ENCODE measurements at regions not wholly inside any gene's neighbourhood (a gene's known extent, or its start where the extent isn't known, plus 50 kb on each side); places are given as distances from the start of the nearest gene placed in this dataset.

DNA sequence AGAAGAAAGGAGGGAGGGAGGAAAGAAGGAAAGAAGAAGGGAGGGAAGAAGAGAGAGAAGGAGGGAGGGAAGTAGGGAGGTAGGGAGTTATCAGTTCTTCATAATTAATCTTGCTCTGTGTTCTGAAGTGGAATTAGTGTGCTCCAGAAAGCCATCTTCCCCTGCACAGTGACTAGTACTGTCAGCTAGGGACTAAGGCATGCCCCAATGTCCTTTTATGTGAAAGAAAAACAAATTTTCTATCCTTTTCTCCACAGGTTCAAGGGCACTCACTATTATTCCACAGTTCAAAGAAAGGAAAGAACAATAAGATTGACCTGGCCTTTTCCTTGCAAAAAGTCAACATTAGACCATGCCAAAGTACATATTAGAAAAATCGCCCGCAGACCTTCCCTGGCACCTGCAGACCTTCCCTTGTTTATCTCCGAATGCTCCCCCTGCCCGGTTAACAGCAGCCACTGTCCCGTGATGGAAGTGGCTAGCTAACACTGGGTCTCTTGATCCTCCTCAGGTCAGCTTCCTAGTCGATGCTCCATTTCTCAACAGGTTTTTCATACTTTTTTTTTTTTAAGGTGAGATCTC is 107.2 kb upstream of the EDEM3 start:
- DNase-seq: no peak
- no peak overlapping the region for H3K4me3 Mint-ChIP-seq
- CTCF ChIA-PET: interaction anchor here (1.0 kb wide), 1 partner anchor 30 kb away, joined by 3 read pairs; no protein-coding TSS in a partner anchor
- H3K4me1 Mint-ChIP-seq: peaks cover 31% of the 10 kb centered on the region
- peaks cover 38% of the 10 kb centered on the region for H3K36me3 Mint-ChIP-seq
- ATAC-seq: no peak
- no peak overlapping the region for H3K27ac Mint-ChIP-seq
- no peaks in the 10 kb centered on the region for H3K27me3 Mint-ChIP-seq
- H3K9me3 Mint-ChIP-seq (ENCODE audit: low read depth): peaks cover 2% of the 10 kb centered on the region

DNA sequence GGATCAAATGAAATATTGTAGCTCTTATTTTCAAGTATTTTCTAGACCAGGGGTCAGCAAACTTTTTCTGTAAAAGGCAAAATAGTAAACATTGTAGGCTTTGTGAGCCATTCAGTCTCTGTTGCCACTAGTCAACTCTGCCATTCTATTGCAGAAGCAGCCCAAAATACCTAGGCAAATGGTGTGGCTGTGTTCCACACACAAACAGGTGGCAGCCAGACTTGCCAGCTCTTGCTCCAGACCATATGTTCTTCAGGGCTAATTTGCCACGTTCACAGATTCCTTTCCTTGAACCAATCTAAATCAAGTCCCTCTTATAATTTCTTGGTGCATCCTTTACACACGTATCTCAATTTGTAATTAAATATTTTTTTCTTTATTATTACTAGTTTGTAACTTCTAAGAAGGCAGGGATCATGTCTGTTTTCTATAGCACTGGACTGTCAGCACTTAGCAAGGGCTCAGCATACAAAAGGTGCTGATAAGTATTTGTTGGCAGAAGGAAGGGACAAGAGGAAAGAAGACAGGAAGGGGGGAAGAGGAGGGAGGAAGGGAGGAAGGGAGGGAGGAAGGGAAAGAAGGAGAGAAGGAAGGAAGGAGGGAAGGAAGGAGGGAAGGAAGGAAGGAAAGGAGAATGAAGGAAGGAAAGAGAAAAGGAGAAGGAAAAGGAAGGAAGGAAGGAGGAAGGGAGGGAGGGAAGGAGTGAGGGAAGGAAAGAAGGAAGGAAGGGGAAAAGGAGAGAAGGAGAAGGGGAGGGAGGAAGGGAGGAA is 106.5 kb upstream of the EDEM3 start:
- DNase-seq (no peak), ATAC-seq (no peak)
- H3K27me3 Mint-ChIP-seq: no peaks in the 10 kb centered on the region
- peaks cover 28% of the 10 kb centered on the region for H3K4me1 Mint-ChIP-seq
- peaks cover 34% of the 10 kb centered on the region for H3K36me3 Mint-ChIP-seq
- CTCF ChIA-PET: interaction anchor here (1.4 to 1.5 kb wide), 2 partner anchors 16 to 31 kb away, joined by 3 to 6 read pairs; no protein-coding TSS in a partner anchor
- no peak overlapping the region for H3K27ac Mint-ChIP-seq
- H3K9me3 Mint-ChIP-seq (ENCODE audit: low read depth): peaks cover 2% of the 10 kb centered on the region
- H3K4me3 Mint-ChIP-seq: no peak overlapping the region

DNA sequence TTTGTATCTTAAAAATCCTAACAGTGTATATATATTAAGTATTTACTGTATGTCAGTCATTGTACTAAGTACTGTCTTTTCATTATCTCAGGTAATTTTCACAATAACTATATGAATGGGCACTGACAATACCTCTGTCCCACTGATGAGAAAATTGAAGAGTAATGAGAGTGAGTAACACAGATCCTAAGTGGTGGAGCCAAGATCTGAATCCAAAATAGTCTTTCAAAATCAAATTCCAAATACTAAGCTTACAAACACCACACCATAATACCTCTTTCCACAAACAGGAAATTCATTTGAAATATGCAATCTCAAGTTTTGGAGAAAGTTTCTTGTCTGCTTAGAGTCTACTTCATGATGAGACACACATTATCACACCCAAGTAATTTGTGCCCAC is 105.9 kb upstream of the EDEM3 start:
- H3K27me3 Mint-ChIP-seq: no peaks in the 10 kb centered on the region
- peaks cover 2% of the 10 kb centered on the region for H3K9me3 Mint-ChIP-seq (ENCODE audit: low read depth)
- peaks cover 29% of the 10 kb centered on the region for H3K36me3 Mint-ChIP-seq
- ATAC-seq: no peak
- H3K27ac Mint-ChIP-seq: no peak overlapping the region
- no peak for DNase-seq
- peaks cover 23% of the 10 kb centered on the region for H3K4me1 Mint-ChIP-seq
- CTCF ChIA-PET: interaction anchor here (1.4 to 1.5 kb wide), 2 partner anchors 15 to 32 kb away, joined by 3 to 6 read pairs; no protein-coding TSS in a partner anchor
- H3K4me3 Mint-ChIP-seq: no peak overlapping the region

DNA sequence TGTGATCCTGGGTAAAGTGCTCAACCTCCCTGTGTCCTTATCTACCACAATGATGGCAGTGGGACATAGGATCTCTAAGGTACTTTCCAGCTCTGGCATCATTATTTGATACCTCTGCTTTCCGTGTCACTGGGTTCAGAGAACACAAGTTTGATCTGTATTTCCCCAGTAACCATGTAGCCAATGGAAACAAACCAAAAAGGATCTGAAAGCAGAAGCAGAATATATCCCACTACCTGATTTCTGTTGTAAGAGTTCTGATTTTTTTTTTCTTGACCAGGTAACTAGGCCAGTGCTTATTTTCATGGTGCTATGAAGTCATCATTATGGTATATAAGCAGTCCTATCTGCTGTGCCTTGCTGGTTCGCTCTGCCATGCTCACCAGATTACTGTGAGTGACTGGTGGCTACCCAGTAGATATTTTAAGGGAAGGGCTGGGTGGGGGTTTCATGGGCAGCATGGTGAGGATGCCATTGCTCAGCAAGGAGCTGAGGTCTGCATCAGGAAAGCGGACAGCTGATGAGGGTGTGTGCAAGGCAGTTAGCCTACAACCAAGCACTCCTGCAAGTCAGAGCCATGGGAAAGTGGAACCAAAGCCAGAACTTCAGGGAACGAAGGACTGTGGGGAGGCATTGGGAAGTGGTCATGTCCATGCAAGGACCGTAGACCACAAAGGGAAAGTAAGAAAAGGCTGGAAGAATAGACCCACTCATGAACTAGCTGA is 104.9 kb upstream of the EDEM3 start:
- no peak overlapping the region for H3K4me3 Mint-ChIP-seq
- H3K4me1 Mint-ChIP-seq: peaks cover 20% of the 10 kb centered on the region
- CTCF ChIA-PET: interaction anchor here (1.5 kb wide), 1 partner anchor 33 kb away, joined by 6 read pairs; no protein-coding TSS in a partner anchor
- peaks cover 26% of the 10 kb centered on the region for H3K36me3 Mint-ChIP-seq
- no peaks in the 10 kb centered on the region for H3K27me3 Mint-ChIP-seq
- H3K9me3 Mint-ChIP-seq (ENCODE audit: low read depth): no peaks in the 10 kb centered on the region
- H3K27ac Mint-ChIP-seq: no peak overlapping the region
- ATAC-seq (no peak), DNase-seq (no peak)

DNA sequence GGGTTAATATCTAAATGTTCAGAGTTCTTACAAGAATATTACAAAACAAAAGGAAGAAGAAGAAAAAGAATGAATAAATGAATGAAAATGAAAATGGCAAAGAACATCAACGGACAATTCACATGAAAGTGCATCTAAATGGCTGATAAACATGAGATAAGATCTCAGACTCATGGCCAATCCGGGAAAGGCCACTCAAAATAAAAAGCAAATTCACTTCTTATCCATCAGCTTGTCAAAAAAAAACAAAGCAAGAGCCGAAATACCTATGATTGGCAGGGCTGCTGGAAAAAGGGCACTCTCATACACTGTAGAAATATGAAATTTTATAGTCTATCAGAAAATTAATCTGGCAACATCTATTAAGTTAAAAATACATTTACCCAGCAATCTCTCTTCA is 103.6 kb upstream of the EDEM3 start:
- H3K9me3 Mint-ChIP-seq (ENCODE audit: low read depth): no peaks in the 10 kb centered on the region
- CTCF ChIA-PET: no interaction called here
- no peak overlapping the region for H3K4me3 Mint-ChIP-seq
- no peaks in the 10 kb centered on the region for H3K27me3 Mint-ChIP-seq
- H3K27ac Mint-ChIP-seq: no peak overlapping the region
- ATAC-seq (no peak), DNase-seq (no peak)
- peaks cover 23% of the 10 kb centered on the region for H3K4me1 Mint-ChIP-seq
- peaks cover 25% of the 10 kb centered on the region for H3K36me3 Mint-ChIP-seq

DNA sequence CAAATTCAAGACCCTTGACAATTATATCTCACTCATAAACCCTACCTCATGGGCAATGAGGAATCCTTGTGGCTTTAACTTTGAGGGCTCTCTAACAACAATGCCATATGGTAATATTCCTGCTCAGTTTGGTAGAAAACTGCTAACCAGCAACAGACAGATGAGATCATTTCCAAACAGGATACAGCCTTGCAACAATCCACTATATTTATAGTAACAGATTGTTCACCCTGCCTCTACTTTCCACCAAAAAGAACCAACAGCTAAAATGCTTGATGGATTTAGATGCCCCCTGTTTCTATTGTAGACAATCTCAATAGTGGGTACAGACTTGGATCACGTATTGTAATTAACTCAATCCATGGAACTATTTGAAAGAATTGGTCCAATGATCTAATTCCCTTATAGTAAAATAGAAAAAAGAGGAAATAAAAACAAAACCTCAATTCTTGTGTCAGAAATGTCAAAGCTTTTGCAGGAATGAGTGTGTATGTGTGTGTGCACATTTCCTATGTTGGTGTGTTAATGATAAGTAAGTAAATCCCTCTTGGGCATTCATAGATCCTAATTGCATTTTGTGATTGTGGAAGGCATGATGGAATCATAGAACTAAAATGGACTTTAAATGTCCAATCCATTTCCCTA is 100.0 kb upstream of the EDEM3 start:
- Mint-ChIP-seq H3K27me3 (no peaks in the 10 kb centered on the region), H3K4me3 (no peak overlapping the region), H3K27ac (no peak overlapping the region), H3K36me3 (peaks cover 27% of the 10 kb centered on the region), H3K4me1 (peaks cover 17% of the 10 kb centered on the region), H3K9me3 (ENCODE audit: low read depth) (no peaks in the 10 kb centered on the region)
- no peak for DNase-seq
- CTCF ChIA-PET: interaction anchor here (1.9 kb wide), 1 partner anchor 10 kb away, joined by 7 read pairs; no protein-coding TSS in a partner anchor
- ATAC-seq: no peak

DNA sequence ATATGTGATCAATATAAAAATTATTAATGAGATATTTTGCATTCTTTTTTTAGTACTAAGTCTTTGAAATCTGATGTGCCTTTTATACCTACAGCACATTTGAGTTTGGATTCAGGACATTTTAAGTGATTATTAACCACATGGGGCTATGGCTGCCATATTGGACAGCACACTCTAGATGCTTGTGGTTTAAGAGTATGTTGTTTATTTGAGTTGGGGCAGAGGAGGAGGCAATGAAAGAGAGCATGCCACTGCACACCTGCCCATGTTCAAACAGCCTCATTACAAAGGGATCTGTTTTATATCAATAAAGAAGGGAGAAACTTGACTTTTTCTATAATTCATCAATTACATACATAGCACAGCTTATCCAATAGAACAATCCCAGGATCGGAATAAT is 99.4 kb upstream of the EDEM3 start:
- Mint-ChIP-seq H3K4me3 (no peak overlapping the region), H3K4me1 (peaks cover 17% of the 10 kb centered on the region)
- CTCF ChIA-PET: interaction anchor here (1.9 kb wide), 1 partner anchor 10 kb away, joined by 7 read pairs; no protein-coding TSS in a partner anchor

DNA sequence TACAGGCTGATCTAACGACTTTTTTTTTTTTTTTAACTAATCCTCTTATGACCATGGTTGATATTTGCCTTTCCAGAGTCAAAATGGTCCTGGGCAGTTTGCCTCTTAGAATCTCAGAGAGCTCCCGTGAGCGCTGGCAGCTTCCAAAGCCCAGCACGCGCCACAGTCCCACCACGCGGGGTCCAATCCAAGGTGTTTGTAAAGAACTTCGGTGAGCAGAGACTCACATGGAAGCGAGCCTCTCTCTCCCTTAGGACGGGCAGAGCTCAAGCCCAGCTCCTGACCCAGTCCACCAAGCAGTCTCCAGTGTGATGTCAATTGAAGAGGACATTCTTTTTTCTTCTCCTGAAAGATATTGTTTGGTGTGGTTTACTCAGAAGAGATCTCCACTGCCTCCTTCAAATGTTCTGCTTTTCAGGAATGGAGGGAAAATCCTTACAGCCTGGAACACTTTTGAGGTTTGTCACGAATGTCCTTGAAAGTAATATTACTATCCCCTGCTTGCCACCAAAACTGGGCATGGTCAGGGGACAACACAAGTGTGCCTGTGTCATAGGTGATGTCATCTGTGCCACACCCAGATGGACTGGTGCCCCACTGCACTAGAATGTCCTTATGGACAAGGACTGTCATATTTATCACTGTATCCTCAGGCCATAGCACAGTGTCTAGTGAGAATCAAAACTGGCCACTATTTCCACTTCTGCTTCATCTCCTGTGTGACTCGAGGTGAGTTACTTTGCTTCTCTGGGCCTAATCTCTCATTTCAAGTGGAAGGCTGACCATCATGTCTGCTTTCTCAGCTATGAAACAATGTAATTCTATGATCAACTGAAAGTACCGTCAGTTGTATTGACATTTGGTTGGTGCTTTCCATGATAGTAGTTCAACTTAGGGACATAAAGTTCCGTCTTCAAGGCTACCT is 97.4 kb upstream of the EDEM3 start:
- peaks cover 27% of the 10 kb centered on the region for H3K36me3 Mint-ChIP-seq
- H3K4me1 Mint-ChIP-seq: peaks cover 15% of the 10 kb centered on the region
- no peak overlapping the region for H3K4me3 Mint-ChIP-seq
- DNase-seq (no peak), ATAC-seq (no peak)
- CTCF ChIA-PET: interaction anchor here (1.0 kb wide), 1 partner anchor 15 kb away, joined by 3 read pairs; no protein-coding TSS in a partner anchor
- H3K27ac Mint-ChIP-seq: no peak overlapping the region
- H3K9me3 Mint-ChIP-seq (ENCODE audit: low read depth): no peaks in the 10 kb centered on the region
- H3K27me3 Mint-ChIP-seq: no peaks in the 10 kb centered on the region

More for the DNA sequence above, 99.4 kb upstream of the EDEM3 start:
- no peak overlapping the region for H3K27ac Mint-ChIP-seq
- DNase-seq (no peak), ATAC-seq (no peak)
- peaks cover 27% of the 10 kb centered on the region for H3K36me3 Mint-ChIP-seq
- no peaks in the 10 kb centered on the region for H3K27me3 Mint-ChIP-seq
- no peaks in the 10 kb centered on the region for H3K9me3 Mint-ChIP-seq (ENCODE audit: low read depth)

DNA sequence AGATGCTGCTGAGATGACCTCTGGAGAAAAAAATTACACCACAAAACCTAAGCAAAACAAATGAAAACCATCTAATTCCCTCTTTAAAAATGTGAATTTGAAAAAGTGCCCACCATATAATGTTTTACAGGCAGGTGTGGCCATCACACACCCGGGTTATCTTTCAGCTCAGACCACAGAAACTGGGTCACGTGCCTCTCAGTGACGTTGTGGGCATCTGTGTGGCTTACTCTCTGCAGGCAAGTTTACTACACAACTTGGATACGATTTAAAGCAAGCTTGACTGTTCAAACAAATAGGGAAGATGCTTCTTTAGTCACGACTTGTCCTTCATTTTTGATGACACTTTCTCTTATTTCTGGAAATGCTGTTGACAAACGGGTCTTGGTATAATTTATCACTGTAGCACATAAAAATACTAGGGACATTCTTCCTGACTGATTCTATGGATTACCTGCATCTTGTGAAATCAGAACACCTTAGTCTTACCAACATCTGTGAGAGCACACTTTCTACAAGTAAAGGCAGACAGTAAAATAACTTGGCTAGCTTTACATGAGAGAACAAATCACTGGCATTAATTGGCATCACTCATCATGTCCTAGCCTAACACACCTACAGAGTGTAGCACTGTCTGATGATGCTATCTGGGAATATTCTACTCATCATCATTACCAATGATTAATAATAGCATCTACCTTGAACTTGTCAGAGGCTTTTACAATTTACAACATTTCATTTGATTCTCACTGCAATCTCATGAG is 89.3 kb upstream of the EDEM3 start:
- ATAC-seq (peak; percentile 73), DNase-seq (peak; percentile 92)
- Mint-ChIP-seq H3K4me3 (peak overlapping the region; percentile 46), H3K9me3 (ENCODE audit: low read depth) (no peaks in the 10 kb centered on the region), H3K27me3 (no peaks in the 10 kb centered on the region), H3K36me3 (peaks cover 25% of the 10 kb centered on the region), H3K4me1 (peaks cover 46% of the 10 kb centered on the region), H3K27ac (peak overlapping the region; percentile 76)
- CTCF ChIA-PET: interaction anchor here (1.0 to 3.6 kb wide), 9 partner anchors 11 to 138 kb away, joined by 3 to 18 read pairs (median 5); partner anchors contain the start of gene NIBAN1

DNA sequence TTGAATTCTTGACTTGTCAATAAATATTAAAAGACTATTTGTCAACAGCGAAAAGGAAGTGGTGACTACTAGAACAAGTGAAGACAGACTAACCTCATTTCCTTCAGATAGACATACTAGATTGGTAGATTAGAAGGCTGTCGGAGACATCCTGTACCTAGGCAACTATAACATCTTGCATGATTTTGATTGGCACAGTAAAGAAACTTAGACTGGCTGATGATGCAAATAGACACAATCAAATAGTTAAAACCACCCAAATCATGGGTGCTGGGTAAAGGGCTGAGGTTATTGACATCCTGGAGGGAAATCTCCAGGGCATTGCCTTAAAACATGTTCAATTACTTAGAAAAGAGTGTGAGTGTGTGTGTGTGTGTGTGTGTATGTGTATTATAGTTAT is 85.9 kb upstream of the EDEM3 start:
- peak; percentile 50 for DNase-seq

DNA sequence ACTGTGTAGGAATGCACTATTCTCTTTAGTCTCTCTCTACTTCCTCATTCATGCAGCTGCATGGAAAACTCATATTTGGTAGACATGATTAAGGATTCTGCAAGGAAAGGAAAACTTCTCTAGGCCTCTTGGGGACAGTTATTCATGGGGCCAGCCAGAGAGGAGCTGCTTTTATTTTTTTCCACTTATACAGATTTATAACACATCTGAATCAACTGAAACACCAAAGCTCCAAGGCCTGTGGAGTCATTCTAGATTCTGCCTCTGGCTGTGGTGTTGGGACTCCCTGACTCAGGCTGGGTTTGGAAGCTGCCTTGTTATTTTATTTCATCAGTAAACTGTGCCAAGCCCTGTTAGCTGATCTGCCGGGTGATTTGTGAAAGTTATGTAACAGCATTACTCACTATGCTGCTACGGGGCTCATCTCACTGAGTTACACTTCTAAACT is 83.9 kb upstream of the EDEM3 start:
- H3K36me3 Mint-ChIP-seq: peaks cover 47% of the 10 kb centered on the region
- peaks cover 4% of the 10 kb centered on the region for H3K9me3 Mint-ChIP-seq (ENCODE audit: low read depth)
- no peak overlapping the region for H3K4me3 Mint-ChIP-seq
- no peak for ATAC-seq
- H3K27ac Mint-ChIP-seq: no peak overlapping the region
- peaks cover 31% of the 10 kb centered on the region for H3K4me1 Mint-ChIP-seq
- CTCF ChIA-PET: no interaction called here
- no peak for DNase-seq
- no peaks in the 10 kb centered on the region for H3K27me3 Mint-ChIP-seq

More for the DNA sequence above, 85.9 kb upstream of the EDEM3 start:
- peak; percentile 90 for ATAC-seq
- H3K4me1 Mint-ChIP-seq: peaks cover 46% of the 10 kb centered on the region
- H3K36me3 Mint-ChIP-seq: peaks cover 42% of the 10 kb centered on the region
- H3K27me3 Mint-ChIP-seq: no peaks in the 10 kb centered on the region
- no peak overlapping the region for H3K4me3 Mint-ChIP-seq
- H3K9me3 Mint-ChIP-seq (ENCODE audit: low read depth): no peaks in the 10 kb centered on the region
- peak overlapping the region; percentile 82 for H3K27ac Mint-ChIP-seq
- CTCF ChIA-PET: no interaction called here

Data from activated CD8-positive, alpha-beta memory T cell treated with anti-CD3 and anti-CD28 coated beads, Interleukin-2, amount 10 ng/mL, durations not matched to agents 7 days and 5 days (primary cell).